Lower lobe of right lung (tissue), 2 donors: ENCODE measurements at regions not wholly inside any gene's neighbourhood (a gene's known extent, or its start where the extent isn't known, plus 50 kb on each side); places are given as distances from the start of the nearest gene placed in this dataset.

Experiments used
- ATAC-seq, 2 donors: fragments of 200-7000 bp; cut with Tn5 transposase; one replicate each; pipeline ENCODE4 v1.9.1; 2020 to 2022; ENCODE audit warnings: mild to moderate bottlenecking in 2 of 2, moderate library complexity in 2 of 2
- DNase-seq: peaks from one replicate; pipeline ENCODE4 v3.0.0-alpha.2; 2020
- H3K27ac ChIP-seq: fragments of 200-600 bp; one replicate; pipeline ENCODE4 v1.8.0; 2022
- H3K27me3 ChIP-seq: fragments of 200-600 bp; one replicate; pipeline ENCODE4 v1.8.0; 2022; ENCODE audit warnings: low read depth
- H3K36me3 ChIP-seq: fragments of 200-600 bp; one replicate; pipeline ENCODE4 v1.8.0; 2022; ENCODE audit warnings: mild to moderate bottlenecking
- H3K4me1 ChIP-seq: fragments of 200-600 bp; one replicate; pipeline ENCODE4 v1.8.0; 2022
- H3K4me3 ChIP-seq: fragments of 200-600 bp; one replicate; pipeline ENCODE4 v1.8.0; 2022; ENCODE audit warnings: mild to moderate bottlenecking
- H3K9me3 ChIP-seq: fragments of 200-600 bp; one replicate; pipeline ENCODE4 v1.8.0; 2022
- CTCF ChIP-seq: fragments of 200-600 bp; IDR thresholded peaks from one replicate; pipeline ENCODE4 v1.8.0; 2022; ENCODE audit warnings: antibody characterized with exemption, mild to moderate bottlenecking
- intact Hi-C: fragments of 100-400 bp; cut with DNase I; formaldehyde crosslinking; loops from one replicate; pipeline ENCODE4 v1.11.0; 2022
- donor health status: DM: no; HTN: yes; CAD: no; lungs with severe emphysema.

- Histone ChIP-seq H3K27me3 (no peaks in the 10 kb centered on the region), H3K27ac (no peak overlapping the region), H3K9me3 (no peaks in the 10 kb centered on the region), H3K4me3 (no peak overlapping the region), H3K4me1 (peaks cover 11% of the 10 kb centered on the region), H3K36me3 (no peaks in the 10 kb centered on the region)
- no peak for TF ChIP-seq CTCF
- DNase-seq (no peak), ATAC-seq (no peak)
- intact Hi-C loops: no loop called here
Observed at GRCh38 chr7:47034180-47034579, 547.7 kb downstream of the TNS3 start.

- no peak for TF ChIP-seq CTCF
- DNase-seq (no peak), ATAC-seq (no peak)
- intact Hi-C loops: no loop called here
- no peak overlapping the region for H3K27ac ChIP-seq
- no peak overlapping the region for H3K4me3 ChIP-seq
- no peaks in the 10 kb centered on the region for H3K27me3 ChIP-seq
- no peaks in the 10 kb centered on the region for H3K9me3 ChIP-seq
- peaks cover 4% of the 10 kb centered on the region for H3K4me1 ChIP-seq
- no peaks in the 10 kb centered on the region for H3K36me3 ChIP-seq
Observed at GRCh38 chr7:47032536-47032908, 549.4 kb downstream of the TNS3 start.

GRCh38 chr7:47031786-47032535, 550.0 kb downstream of the TNS3 start:
- no peak for DNase-seq
- intact Hi-C loops: no loop called here
- no peak for ATAC-seq
- Histone ChIP-seq H3K27ac (no peak overlapping the region), H3K36me3 (no peaks in the 10 kb centered on the region), H3K4me1 (peaks cover 4% of the 10 kb centered on the region), H3K27me3 (no peaks in the 10 kb centered on the region), H3K9me3 (no peaks in the 10 kb centered on the region), H3K4me3 (no peak overlapping the region)
- TF ChIP-seq CTCF: no peak

GRCh38 chr7:47028284-47028683, 553.6 kb downstream of the TNS3 start:
- Histone ChIP-seq H3K27ac (no peak overlapping the region), H3K36me3 (no peaks in the 10 kb centered on the region), H3K9me3 (no peaks in the 10 kb centered on the region), H3K27me3 (no peaks in the 10 kb centered on the region), H3K4me3 (no peak overlapping the region), H3K4me1 (no peaks in the 10 kb centered on the region)
- TF ChIP-seq CTCF: no peak
- intact Hi-C loops: no loop called here
- DNase-seq (no peak), ATAC-seq (no peak)

GRCh38 chr7:47027695-47028240, 554.1 kb downstream of the TNS3 start:
- no peak for DNase-seq
- ATAC-seq: no peak
- Histone ChIP-seq H3K4me3 (no peak overlapping the region), H3K4me1 (no peaks in the 10 kb centered on the region), H3K27me3 (no peaks in the 10 kb centered on the region), H3K27ac (no peak overlapping the region), H3K36me3 (no peaks in the 10 kb centered on the region), H3K9me3 (no peaks in the 10 kb centered on the region)
- no peak for TF ChIP-seq CTCF
- intact Hi-C loops: no loop called here
